Progenitor cell of endocrine pancreas (in vitro differentiated cells): ENCODE measurements at regions not wholly inside any gene's neighbourhood (a gene's known extent, or its start where the extent isn't known, plus 50 kb on each side); places are given as distances from the start of the nearest gene placed in this dataset.

ENCODE experiments used
- DNase-seq: peaks from one replicate; pipeline ENCODE4 v3.0.0; 2021; ENCODE audit warnings: low spot score; ENCODE audit not compliant: unreplicated experiment
- H3K27ac Mint-ChIP-seq: 2 replicates; pipeline ENCODE4 v1.8.0; 2021; ENCODE audit warnings: mild to moderate bottlenecking, moderate library complexity, mixed read lengths
- H3K27me3 Mint-ChIP-seq: 2 replicates; pipeline ENCODE4 v1.8.0; 2021; ENCODE audit warnings: mixed read lengths
- H3K36me3 Mint-ChIP-seq: 2 replicates; pipeline ENCODE4 v1.8.0; 2022; ENCODE audit warnings: mixed read lengths; ENCODE audit not compliant: insufficient read depth
- H3K4me1 Mint-ChIP-seq: 2 replicates; pipeline ENCODE4 v1.8.0; 2021; ENCODE audit warnings: low read depth, mixed read lengths
- H3K4me3 Mint-ChIP-seq: 2 replicates; pipeline ENCODE4 v1.8.0; 2021; ENCODE audit warnings: low read depth, mild to moderate bottlenecking, moderate library complexity, mixed read lengths
- H3K9me3 Mint-ChIP-seq: 2 replicates; pipeline ENCODE4 v1.8.0; 2021; ENCODE audit warnings: low read depth, mixed read lengths
- CTCF ChIP-seq: fragments of 200-600 bp; sonication (generic); IDR thresholded peaks from one replicate; pipeline ENCODE4 v1.5.0; 2021; ENCODE audit warnings: antibody characterized with exemption, mild to moderate bottlenecking; ENCODE audit not compliant: unreplicated experiment

GRCh38 chr6:9315966-9316650, 880.8 kb upstream of the SLC35B3 start:
- no peak overlapping the region for H3K27ac Mint-ChIP-seq
- H3K4me3 Mint-ChIP-seq = no peak overlapping the region
- H3K36me3 Mint-ChIP-seq = no peaks in the 10 kb centered on the region

GRCh38 chr6:9308284-9308683, 872.9 kb upstream of the SLC35B3 start:
- no peak for DNase-seq

More at GRCh38 chr6:9315966-9316650, 880.8 kb upstream of the SLC35B3 start:
- no peaks in the 10 kb centered on the region for H3K27me3 Mint-ChIP-seq
- no peak for DNase-seq
- no peaks in the 10 kb centered on the region for H3K9me3 Mint-ChIP-seq
- H3K4me1 Mint-ChIP-seq = no peaks in the 10 kb centered on the region
- TF ChIP-seq CTCF = no peak

GRCh38 chr6:9307786-9308185, 872.4 kb upstream of the SLC35B3 start:
- Mint-ChIP-seq H3K9me3 (no peaks in the 10 kb centered on the region), H3K4me3 (no peak overlapping the region), H3K27ac (no peak overlapping the region), H3K36me3 (no peaks in the 10 kb centered on the region), H3K4me1 (peaks cover 6% of the 10 kb centered on the region), H3K27me3 (no peaks in the 10 kb centered on the region)
- TF ChIP-seq CTCF = no peak
- DNase-seq = no peak

More at GRCh38 chr6:9308284-9308683, 872.9 kb upstream of the SLC35B3 start:
- Mint-ChIP-seq H3K27ac (no peak overlapping the region), H3K4me1 (peaks cover 6% of the 10 kb centered on the region), H3K36me3 (no peaks in the 10 kb centered on the region), H3K27me3 (no peaks in the 10 kb centered on the region), H3K4me3 (no peak overlapping the region), H3K9me3 (no peaks in the 10 kb centered on the region)
- no peak for TF ChIP-seq CTCF

GRCh38 chr6:9307187-9307586, 871.8 kb upstream of the SLC35B3 start:
- Mint-ChIP-seq H3K9me3 (no peaks in the 10 kb centered on the region), H3K4me3 (no peak overlapping the region), H3K4me1 (peaks cover 6% of the 10 kb centered on the region), H3K36me3 (no peaks in the 10 kb centered on the region), H3K27me3 (no peaks in the 10 kb centered on the region), H3K27ac (no peak overlapping the region)
- no peak for TF ChIP-seq CTCF
- no peak for DNase-seq

- Mint-ChIP-seq H3K36me3 (no peaks in the 10 kb centered on the region), H3K9me3 (peaks cover 6% of the 10 kb centered on the region), H3K27ac (no peak overlapping the region)
Observed at GRCh38 chr6:9295644-9296043, 860.3 kb upstream of the SLC35B3 start.

More at GRCh38 chr6:9295644-9296043, 860.3 kb upstream of the SLC35B3 start:
- TF ChIP-seq CTCF = no peak
- Mint-ChIP-seq H3K4me1 (no peaks in the 10 kb centered on the region), H3K27me3 (no peaks in the 10 kb centered on the region), H3K4me3 (no peak overlapping the region)
- no peak for DNase-seq
